Fibroblast of mammary gland (primary cell): ENCODE measurements at regions not wholly inside any gene's neighbourhood (a gene's known extent, or its start where the extent isn't known, plus 50 kb on each side); places are given as distances from the start of the nearest gene placed in this dataset.
A peak's percentile ranks its signal among the peaks of the same experiment; 100 is the strongest.

Source experiments
- DNase-seq: peaks from one replicate; pipeline ENCODE4 v3.0.0-alpha.2; 2010; ENCODE audit warnings: low read depth
- H3K4me3 ChIP-seq: 2 replicates; pipeline ENCODE4 v1.5.1; 2011; ENCODE audit warnings: low read depth, mild to moderate bottlenecking, low read length, moderate library complexity; ENCODE audit not compliant: control insufficient read depth
- CTCF ChIP-seq: conservative IDR thresholded peaks from 2 replicates; pipeline ENCODE4 v1.5.1; 2011; ENCODE audit warnings: low read depth, low read length, inconsistent platforms; ENCODE audit not compliant: control insufficient read depth, insufficient read depth

GRCh38 chr3:153003441-153003840 is 158.6 kb upstream of the RAP2B start:
- no peak for DNase-seq
- H3K4me3 ChIP-seq: no peak overlapping the region
- no peak for TF ChIP-seq CTCF

- H3K4me3 ChIP-seq: no peak overlapping the region
- TF ChIP-seq CTCF: no peak
- DNase-seq: no peak
Observed at GRCh38 chr3:153003862-153004261, 158.2 kb upstream of the RAP2B start.

GRCh38 chr3:153008226-153008625 is 153.8 kb upstream of the RAP2B start:
- TF ChIP-seq CTCF: no peak
- DNase-seq: no peak
- no peak overlapping the region for H3K4me3 ChIP-seq

- DNase-seq: no peak
- TF ChIP-seq CTCF: no peak
- H3K4me3 ChIP-seq: no peak overlapping the region
Observed at GRCh38 chr3:153023896-153024295, 138.1 kb upstream of the RAP2B start.

GRCh38 chr3:153026026-153026425 is 136.0 kb upstream of the RAP2B start:
- no peak overlapping the region for H3K4me3 ChIP-seq
- DNase-seq: peak; percentile 61
- TF ChIP-seq CTCF: peak; percentile 64

GRCh38 chr3:153028381-153028780 is 133.6 kb upstream of the RAP2B start:
- DNase-seq: no peak
- TF ChIP-seq CTCF: no peak
- H3K4me3 ChIP-seq: no peak overlapping the region

GRCh38 chr3:153029350-153029749 is 132.7 kb upstream of the RAP2B start:
- peak; percentile 73 for DNase-seq
- TF ChIP-seq CTCF: no peak
- no peak overlapping the region for H3K4me3 ChIP-seq
